H1 (cell line): ENCODE measurements at regions not wholly inside any gene's neighbourhood (a gene's known extent, or its start where the extent isn't known, plus 50 kb on each side); places are given as distances from the start of the nearest gene placed in this dataset.

ENCODE experiments used
- CTCF ChIA-PET: fragments of 300-600 bp; sonication (Branson Sonifier 250); formaldehyde crosslinking; loops from one replicate; lab custom pipeline; 2021; ENCODE audit not compliant: partially characterized antibody; lab: Charles Lee
- POLR2A ChIA-PET: fragments of 300-600 bp; sonication (Branson Sonifier 250); formaldehyde crosslinking; loops from one replicate; lab custom pipeline; 2021; ENCODE audit warnings: inconsistent platforms; ENCODE audit not compliant: partially characterized antibody; lab: Charles Lee
- DNase-seq, 2 experiments: peaks; one replicate each; pipeline versions ENCODE4 v3.0.0 to v3.0.0-alpha.2; 2010 to 2022; ENCODE audit warnings: low spot score in 2 of 2, low read depth in 1 of 2, mixed read lengths in 1 of 2
- FAIRE-seq: peaks from 2 replicates; lab custom pipeline; 2011; peaks lifted over from hg19 to GRCh38; lab: Jason Lieb, UNC
- H2AFZ ChIP-seq: 2 replicates; pipeline ENCODE4 v1.8.1; 2012; ENCODE audit warnings: low read length, inconsistent platforms
- H2AK5ac ChIP-seq: 2 replicates; pipeline ENCODE4 v1.6.1; 2013; ENCODE audit warnings: low read depth, low read length
- H2BK120ac ChIP-seq: replicated peaks from 2 replicates; pipeline ENCODE3; 2013; ENCODE audit warnings: low read depth, low read length, inconsistent platforms
- H2BK12ac ChIP-seq: 2 replicates; pipeline ENCODE4 v1.6.1; 2013; ENCODE audit warnings: low read depth, low read length
- H2BK15ac ChIP-seq: 2 replicates; pipeline ENCODE4 v1.6.1; 2013; ENCODE audit warnings: low read length
- H2BK20ac ChIP-seq: 2 replicates; pipeline ENCODE4 v1.6.1; 2013; ENCODE audit warnings: low read length
- H2BK5ac ChIP-seq: 2 replicates; pipeline ENCODE4 v1.6.1; 2013; ENCODE audit warnings: low read depth, low read length
- H3K14ac ChIP-seq: 2 replicates; pipeline ENCODE4 v1.6.1; 2013; ENCODE audit warnings: inconsistent platforms; ENCODE audit not compliant: insufficient read length
- H3K18ac ChIP-seq: 2 replicates; pipeline ENCODE4 v1.6.1; 2013; ENCODE audit warnings: low read length; ENCODE audit errors: extremely low read depth
- H3K23ac ChIP-seq: 2 replicates; pipeline ENCODE4 v1.6.1; 2013; ENCODE audit warnings: inconsistent platforms; ENCODE audit not compliant: insufficient read length
- H3K23me2 ChIP-seq: 2 replicates; pipeline ENCODE4 v1.6.1; 2013; ENCODE audit warnings: low read depth, low read length
- H3K27ac ChIP-seq: 2 replicates; pipeline ENCODE4 v1.6.1; 2011; ENCODE audit warnings: low read depth, low read length, inconsistent platforms
- H3K27me3 ChIP-seq, 4 experiments: replicated peaks in 1 of 4; 1 replicate in 1 of 4; 2 replicates in 3 of 4; pipeline versions ENCODE4 v1.6.1 to v1.8.1; 2011 to 2013; ENCODE audit warnings: low read length in 3 of 4, mild to moderate bottlenecking in 3 of 4, inconsistent platforms in 2 of 4, mixed read lengths in 2 of 4, moderate library complexity in 1 of 4; ENCODE audit not compliant: control insufficient read depth in 3 of 4, insufficient read depth in 3 of 4; ENCODE audit errors: extremely low read depth in 1 of 4
- H3K36me3 ChIP-seq, 4 experiments: 2 replicates each; pipeline versions ENCODE4 v1.6.1 to v1.8.1; 2011 to 2013; ENCODE audit warnings: mild to moderate bottlenecking in 4 of 4, low read length in 3 of 4, moderate library complexity in 2 of 4, control low read depth in 1 of 4, inconsistent platforms in 1 of 4; ENCODE audit not compliant: insufficient read depth in 4 of 4, control insufficient read depth in 2 of 4
- H3K4ac ChIP-seq: replicated peaks from 2 replicates; pipeline ENCODE3; 2013; ENCODE audit warnings: low read length, low read depth, mixed read lengths, inconsistent platforms; ENCODE audit not compliant: insufficient read length
- H3K4me1 ChIP-seq, 4 experiments: replicated peaks in 1 of 4; 1 replicate in 1 of 4; 2 replicates in 3 of 4; pipeline versions ENCODE4 v1.6.1 to v1.8.1; 2011 to 2013; ENCODE audit warnings: low read length in 3 of 4, inconsistent platforms in 2 of 4, mixed read lengths in 1 of 4; ENCODE audit not compliant: insufficient read depth in 4 of 4, control insufficient read depth in 3 of 4
- H3K4me2 ChIP-seq, 2 experiments: 2 replicates each; pipeline versions ENCODE4 v1.6.1 to v1.8.1; 2011 to 2013; ENCODE audit warnings: low read depth in 2 of 2, low read length in 2 of 2, control low read depth in 1 of 2, inconsistent platforms in 1 of 2, mild to moderate bottlenecking in 1 of 2; ENCODE audit not compliant: insufficient read depth in 1 of 2
- H3K4me3 ChIP-seq, 4 experiments: fragments of 200-600, 300-600 bp in 1 of 4; sonication (generic), shearing (Covaris generic), sonication (Bioruptor Twin) in 1 of 4; 2 replicates each; pipeline versions ENCODE4 v1.5.1 to v1.8.1; 2011 to 2016; ENCODE audit warnings: low read length in 4 of 4, low read depth in 3 of 4, control low read depth in 2 of 4, inconsistent platforms in 2 of 4, mild to moderate bottlenecking in 2 of 4, mixed read lengths in 1 of 4, moderate library complexity in 1 of 4; ENCODE audit not compliant: insufficient read depth in 2 of 4; ENCODE audit errors: extremely low read depth in 1 of 4
- H3K56ac ChIP-seq: replicated peaks from 2 replicates; pipeline ENCODE3; 2013; ENCODE audit warnings: low read depth, mild to moderate bottlenecking, mixed read lengths, low read length, inconsistent platforms; ENCODE audit not compliant: insufficient read length
- H3K79me1 ChIP-seq: 2 replicates; pipeline ENCODE4 v1.6.1; 2013; ENCODE audit warnings: low read depth, low read length, control low read depth
- H3K79me2 ChIP-seq, 2 experiments: 2 replicates each; pipeline versions ENCODE4 v1.6.1 to v1.8.1; 2012 to 2013; ENCODE audit warnings: low read length in 2 of 2, mild to moderate bottlenecking in 2 of 2, inconsistent platforms in 1 of 2; ENCODE audit not compliant: insufficient read depth in 2 of 2, control insufficient read depth in 1 of 2
- H3K9ac ChIP-seq, 4 experiments: replicated peaks in 1 of 4; 1 replicate in 1 of 4; 2 replicates in 3 of 4; pipeline versions ENCODE4 v1.6.1 to v1.8.1; 2011 to 2013; ENCODE audit warnings: low read depth in 3 of 4, low read length in 3 of 4, control low read depth in 2 of 4, mild to moderate bottlenecking in 2 of 4, moderate library complexity in 2 of 4, inconsistent platforms in 1 of 4; ENCODE audit errors: extremely low read depth in 1 of 4
- H3K9me3 ChIP-seq, 2 experiments: 2 replicates each; pipeline versions ENCODE4 v1.6.1 to v1.8.1; 2012 to 2013; ENCODE audit warnings: mild to moderate bottlenecking in 2 of 2, moderate library complexity in 2 of 2, control low read depth in 1 of 2, inconsistent platforms in 1 of 2, low read depth in 1 of 2, low read length in 1 of 2, mixed read lengths in 1 of 2; ENCODE audit not compliant: insufficient read depth in 2 of 2
- H4K20me1 ChIP-seq, 2 experiments: replicated peaks in 1 of 2; 2 replicates each; pipeline versions ENCODE3 to v1.8.1; 2011 to 2013; ENCODE audit warnings: inconsistent platforms in 2 of 2, low read length in 2 of 2, mild to moderate bottlenecking in 1 of 2; ENCODE audit not compliant: insufficient read depth in 2 of 2, control insufficient read depth in 1 of 2
- H4K5ac ChIP-seq: 2 replicates; pipeline ENCODE4 v1.6.1; 2013; ENCODE audit warnings: low read length, low read depth, mixed read lengths, inconsistent platforms; ENCODE audit not compliant: insufficient read length
- H4K8ac ChIP-seq: 2 replicates; pipeline ENCODE4 v1.8.0; 2013; ENCODE audit warnings: mild to moderate bottlenecking, moderate library complexity, low read length, inconsistent platforms; ENCODE audit not compliant: insufficient read depth; ENCODE audit errors: extremely low read depth
- H4K91ac ChIP-seq: replicated peaks from 2 replicates; pipeline ENCODE3; 2013; ENCODE audit warnings: low read length, mixed read lengths, inconsistent platforms; ENCODE audit not compliant: insufficient read length
- BCL11A ChIP-seq, 2 experiments: IDR thresholded peaks; one replicate each; pipeline ENCODE4 v1.6.1; 2011; ENCODE audit warnings: low read depth in 2 of 2, low read length in 2 of 2, mild to moderate bottlenecking in 2 of 2
- CEBPB ChIP-seq: IDR thresholded peaks from 2 replicates; pipeline ENCODE4 v1.6.1; 2012; ENCODE audit warnings: low read depth, low read length
- EGR1 ChIP-seq: IDR thresholded peaks from 2 replicates; pipeline ENCODE4 v1.6.1; 2011; ENCODE audit warnings: low read depth, low read length, borderline replicate concordance
- HDAC2 ChIP-seq, 2 experiments: fragments of 300-600 bp in 1 of 2; sonication (generic) in 1 of 2; IDR thresholded peaks; 2 replicates each; pipeline ENCODE4 v1.6.1; 2011 to 2012; ENCODE audit warnings: low read depth in 2 of 2, low read length in 2 of 2, mild to moderate bottlenecking in 2 of 2, moderate library complexity in 2 of 2, borderline replicate concordance in 1 of 2, inconsistent platforms in 1 of 2
- SAP30 ChIP-seq: fragments of 300-600 bp; sonication (generic); IDR thresholded peaks from 2 replicates; pipeline ENCODE4 v1.7.1; 2012; ENCODE audit warnings: low read length, moderate library complexity, mild to moderate bottlenecking, inconsistent platforms; ENCODE audit not compliant: insufficient read depth, insufficient replicate concordance
- WGBS, 2 experiments: shearing (Covaris generic) in 1 of 2; methylation state at CpG; one replicate each; pipeline versions ENCODE4 v1.1.6 to v1.1.7; 2013 to 2015; ENCODE audit warnings: low lambda C conversion rate in 2 of 2, mixed read lengths in 2 of 2, inconsistent platforms in 1 of 2, low coverage in 1 of 2, missing lambda C conversion rate in 1 of 2; ENCODE audit not compliant: insufficient replicate concordance in 2 of 2, insufficient coverage in 1 of 2, insufficient read length in 1 of 2; ENCODE audit errors: extremely low coverage in 1 of 2, missing lambda C conversion rate in 1 of 2; 5-methylcytosine and 5-hydroxymethylcytosine counted together
- TF ChIP-seq, protein P1 (sequence below): IDR thresholded peaks from 2 replicates; pipeline ENCODE4 v1.6.1; 2011; ENCODE audit warnings: low read depth, mild to moderate bottlenecking, low read length; ENCODE audit not compliant: insufficient read depth

DNA sequence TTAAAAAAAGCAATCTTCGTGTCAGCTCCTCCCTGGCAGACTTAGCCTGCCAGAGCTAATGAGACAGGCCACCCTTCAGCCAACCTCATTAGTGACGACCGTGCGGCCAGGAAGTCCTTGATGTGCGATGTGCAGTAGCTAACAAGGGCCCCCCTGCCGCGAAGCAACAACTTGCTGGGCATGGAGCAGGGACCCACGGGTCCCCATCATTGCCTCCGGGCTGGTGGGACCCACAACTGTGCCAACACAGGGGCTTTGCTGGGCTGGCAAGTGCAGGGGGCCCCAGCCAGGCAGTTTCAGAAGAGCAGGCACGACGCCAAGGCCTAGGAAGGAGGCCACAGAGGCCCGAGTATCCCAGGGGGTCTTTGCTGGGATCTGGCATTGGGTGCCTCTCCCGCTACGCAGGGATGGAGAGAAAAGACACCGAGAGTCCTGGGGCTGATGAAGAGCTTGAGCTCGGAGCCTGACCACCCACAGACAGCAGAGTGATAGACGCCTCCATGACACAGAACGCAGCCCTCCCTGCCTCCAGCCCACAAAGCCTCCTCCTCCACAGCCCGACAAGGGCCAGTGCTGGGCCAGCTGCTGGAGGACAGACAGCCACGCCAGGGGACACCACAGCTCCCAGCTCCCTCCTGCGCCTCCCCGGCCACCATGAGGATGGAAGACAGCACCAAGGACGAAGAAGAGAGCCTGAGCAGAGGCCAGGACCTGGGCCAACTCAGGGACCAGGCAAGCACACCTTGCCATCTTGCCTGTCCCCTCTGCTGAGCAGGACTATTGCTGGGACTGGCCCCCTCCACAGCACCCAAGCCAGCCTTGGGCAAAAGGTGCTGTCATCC, 96.6 kb downstream of the YTHDF1 start:
- Histone ChIP-seq H3K4me2 (no peak overlapping the region), H3K27me3 (peaks cover 0 to 7% (median 3%) of the 10 kb centered on the region in 4 experiments; a peak in 4 of 7 replicates), H3K9ac (no peak overlapping the region), H2BK120ac (no peak overlapping the region), H3K36me3 (no peaks in the 10 kb centered on the region), H3K56ac (no peak overlapping the region), H2AK5ac (no peak overlapping the region), H3K14ac (no peak overlapping the region), H3K79me2 (no peaks in the 10 kb centered on the region), H3K9me3 (no peaks in the 10 kb centered on the region; a peak in 1 of 4 replicates), H2AFZ (no peak overlapping the region), H3K18ac (no peak overlapping the region), H2BK20ac (no peak overlapping the region), H4K91ac (no peak overlapping the region), H2BK5ac (no peak overlapping the region), H3K23me2 (peaks cover 2% of the 10 kb centered on the region; the same call in 1 of the 2 replicates), H3K79me1 (no peaks in the 10 kb centered on the region), H3K4me1 (no peaks in the 10 kb centered on the region; a peak in 1 of 7 replicates), H3K4ac (no peak overlapping the region), H2BK15ac (no peak overlapping the region), H3K4me3 (no peak overlapping the region), H2BK12ac (no peak overlapping the region), H3K27ac (no peak overlapping the region), H3K23ac (no peak overlapping the region), H4K5ac (no peak overlapping the region), H4K8ac (no peak overlapping the region), H4K20me1 (peaks cover 0 to 10% of the 10 kb centered on the region in 2 experiments)
- CTCF ChIA-PET: interaction anchor here (0.9 to 1.1 kb wide), 2 partner anchors 60 to 110 kb away, joined by 3 read pairs; no protein-coding TSS in a partner anchor
- DNase-seq (no peak), FAIRE-seq (no peak)
- POLR2A ChIA-PET: no interaction called here
- 90% methylated on average over 23 of the region's 23 CpGs; no CpG with 5 or more reads in 1 of the 2 experiments for WGBS, 2 experiments
- TF ChIP-seq HDAC2 (IDR thresholded peaks at IDR 0.05; ENCODE audit: borderline replicate concordance in 1 of 2, low read depth in 2 of 2, low read length in 2 of 2) (no peak), EGR1 (no peak), BCL11A (IDR thresholded peaks at IDR 0.05; ENCODE audit: low read depth in 2 of 2, low read length in 2 of 2) (no peak), SAP30 (no peak), CEBPB (no peak)
- TF ChIP-seq, protein P1, sequence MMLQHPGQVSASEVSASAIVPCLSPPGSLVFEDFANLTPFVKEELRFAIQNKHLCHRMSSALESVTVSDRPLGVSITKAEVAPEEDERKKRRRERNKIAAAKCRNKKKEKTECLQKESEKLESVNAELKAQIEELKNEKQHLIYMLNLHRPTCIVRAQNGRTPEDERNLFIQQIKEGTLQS: no peak
